ENCODE measurements at regions not wholly inside any gene's neighbourhood (a gene's known extent, or its start where the extent isn't known, plus 50 kb on each side); places are given as distances from the start of the nearest gene placed in this dataset.

DNA sequence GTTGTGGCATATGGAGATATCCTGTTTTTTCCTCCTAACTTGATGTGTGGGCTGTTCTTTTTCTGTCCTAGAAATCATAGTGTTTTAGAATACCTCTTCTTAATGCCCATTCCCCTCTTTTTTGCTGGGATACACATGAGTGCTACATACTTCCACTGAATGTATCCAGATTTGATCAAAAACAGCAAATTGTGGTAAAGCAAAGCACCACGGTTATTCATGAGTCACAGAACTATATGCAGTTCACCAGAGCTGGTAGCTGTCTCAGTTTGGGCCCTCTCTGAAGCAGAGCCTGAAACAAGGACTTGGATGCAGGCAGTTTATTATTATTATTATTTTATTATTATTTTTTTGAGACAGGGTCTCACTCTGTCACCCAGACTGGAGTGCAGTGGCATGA lies 69.9 kb upstream of the CTLA4 start:
- Histone ChIP-seq H4K8ac (ENCODE audit: extremely low read depth, insufficient read depth, low read length) (no peak overlapping the region), H4K20me1 (replicated peaks in 1 of 2; ENCODE audit: control insufficient read depth in 1 of 2, insufficient read depth in 2 of 2, low read length in 2 of 2) (no peaks in the 10 kb centered on the region), H3K4me3 (ENCODE audit: extremely low read depth in 1 of 4, insufficient read depth in 2 of 4, low read depth in 3 of 4, low read length in 4 of 4) (no peak overlapping the region), H3K4ac (replicated peaks; ENCODE audit: insufficient read length, low read depth, low read length) (no peak overlapping the region), H4K91ac (replicated peaks; ENCODE audit: insufficient read length, low read length) (no peak overlapping the region), H3K27ac (ENCODE audit: low read depth, low read length) (no peak overlapping the region), H3K79me2 (ENCODE audit: control insufficient read depth in 1 of 2, insufficient read depth in 2 of 2, low read length in 2 of 2) (no peaks in the 10 kb centered on the region), H3K4me2 (ENCODE audit: insufficient read depth in 1 of 2, low read depth in 2 of 2, low read length in 2 of 2) (no peak overlapping the region), H3K14ac (ENCODE audit: insufficient read length) (no peak overlapping the region), H3K4me1 (replicated peaks in 1 of 4; ENCODE audit: control insufficient read depth in 3 of 4, insufficient read depth in 4 of 4, low read length in 3 of 4) (peaks cover 0 to 4% (median 0%) of the 10 kb centered on the region in 4 experiments; a peak in 2 of 7 replicates), H4K5ac (ENCODE audit: insufficient read length, low read depth, low read length) (no peak overlapping the region), H3K23me2 (ENCODE audit: low read depth, low read length) (no peaks in the 10 kb centered on the region; the same call in 1 of the 2 replicates), H3K56ac (replicated peaks; ENCODE audit: insufficient read length, low read depth, low read length) (no peak overlapping the region), H2BK12ac (ENCODE audit: low read depth, low read length) (no peak overlapping the region), H2BK120ac (replicated peaks; ENCODE audit: low read depth, low read length) (no peak overlapping the region), H3K36me3 (ENCODE audit: control insufficient read depth in 2 of 4, insufficient read depth in 4 of 4, low read length in 3 of 4) (no peaks in the 10 kb centered on the region), H3K9me3 (ENCODE audit: insufficient read depth in 2 of 2, low read depth in 1 of 2, low read length in 1 of 2) (no peaks in the 10 kb centered on the region), H3K79me1 (ENCODE audit: low read depth, low read length) (no peaks in the 10 kb centered on the region), H3K18ac (ENCODE audit: extremely low read depth, low read length) (no peak overlapping the region), H2AFZ (ENCODE audit: low read length) (no peak overlapping the region), H2BK15ac (ENCODE audit: low read length) (no peak overlapping the region), H2BK20ac (ENCODE audit: low read length) (no peak overlapping the region), H2BK5ac (ENCODE audit: low read depth, low read length) (no peak overlapping the region), H3K27me3 (replicated peaks in 1 of 4; ENCODE audit: control insufficient read depth in 3 of 4, extremely low read depth in 1 of 4, insufficient read depth in 3 of 4, low read length in 3 of 4) (no peaks in the 10 kb centered on the region), H3K23ac (ENCODE audit: insufficient read length) (no peak overlapping the region), H3K9ac (replicated peaks in 1 of 4; ENCODE audit: extremely low read depth in 1 of 4, low read depth in 3 of 4, low read length in 3 of 4) (no peak overlapping the region), H2AK5ac (ENCODE audit: low read depth, low read length) (no peak overlapping the region)
- FAIRE-seq = no peak
- ChIA-PET CTCF (ENCODE audit: partially characterized antibody) (interaction anchor here (2.3 kb wide), 1 partner anchor 18 kb away, joined by 12 read pairs; no protein-coding TSS in a partner anchor), POLR2A (ENCODE audit: partially characterized antibody) (no interaction called here)
- TF ChIP-seq EGR1 (IDR thresholded peaks at IDR 0.05; ENCODE audit: borderline replicate concordance, low read depth, low read length) = no peak
- TF ChIP-seq CHD2 (IDR thresholded peaks at IDR 0.05; ENCODE audit: low read length) = no peak
- WGBS, 2 experiments (ENCODE audit: extremely low coverage in 1 of 2, insufficient coverage in 1 of 2, insufficient read length in 1 of 2, insufficient replicate concordance in 2 of 2, low coverage in 1 of 2, low lambda C conversion rate in 2 of 2, missing lambda C conversion rate in 1 of 2) = 86% methylated on average over 1 of the region's 1 CpG; no CpG with 5 or more reads in 1 of the 2 experiments
- no peak for DNase-seq (ENCODE audit: low read depth in 1 of 2, low spot score in 2 of 2)

Measured in H1 (cell line).